OCI-LY7 (cell line): ENCODE measurements at regions not wholly inside any gene's neighbourhood (a gene's known extent, or its start where the extent isn't known, plus 50 kb on each side); places are given as distances from the start of the nearest gene placed in this dataset.

Source experiments
- EZH2phosphoT487 ChIP-seq: fragments of 200-600 bp; sonication (generic); IDR thresholded peaks from 2 replicates; pipeline ENCODE4 v1.6.1; 2018; ENCODE audit warnings: low read depth, borderline replicate concordance, mild to moderate bottlenecking, mixed run types, antibody characterized with exemption, low read length, moderate library complexity, mixed read lengths
- TF ChIP-seq, protein P1 (sequence below): fragments of 200-600 bp; sonication (generic); conservative IDR thresholded peaks from 2 replicates; pipeline ENCODE4 v1.5.1; 2014; ENCODE audit warnings: mild to moderate bottlenecking, antibody characterized with exemption, low read length, moderate library complexity, mixed read lengths

DNA sequence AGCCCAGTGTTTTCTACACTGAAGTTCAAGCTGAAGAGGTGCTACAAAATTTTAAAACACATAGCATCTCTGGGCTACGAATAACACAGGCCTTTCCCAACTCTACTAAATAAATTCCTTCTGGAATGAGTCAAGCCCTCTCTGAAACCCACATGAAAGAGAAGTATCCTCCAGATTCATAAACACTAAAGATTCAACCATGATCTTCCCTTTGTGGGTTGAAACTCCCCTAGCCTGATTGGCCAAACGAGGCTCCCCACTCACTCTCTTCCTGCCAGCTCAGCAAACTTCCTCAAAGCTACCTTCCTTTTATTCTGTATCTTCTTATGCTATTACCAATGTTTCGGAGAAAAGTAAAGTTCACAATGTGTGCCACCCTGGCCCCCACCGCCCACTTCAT lies 95.4 kb downstream of the NKX6-1 start:
- TF ChIP-seq, protein P1, sequence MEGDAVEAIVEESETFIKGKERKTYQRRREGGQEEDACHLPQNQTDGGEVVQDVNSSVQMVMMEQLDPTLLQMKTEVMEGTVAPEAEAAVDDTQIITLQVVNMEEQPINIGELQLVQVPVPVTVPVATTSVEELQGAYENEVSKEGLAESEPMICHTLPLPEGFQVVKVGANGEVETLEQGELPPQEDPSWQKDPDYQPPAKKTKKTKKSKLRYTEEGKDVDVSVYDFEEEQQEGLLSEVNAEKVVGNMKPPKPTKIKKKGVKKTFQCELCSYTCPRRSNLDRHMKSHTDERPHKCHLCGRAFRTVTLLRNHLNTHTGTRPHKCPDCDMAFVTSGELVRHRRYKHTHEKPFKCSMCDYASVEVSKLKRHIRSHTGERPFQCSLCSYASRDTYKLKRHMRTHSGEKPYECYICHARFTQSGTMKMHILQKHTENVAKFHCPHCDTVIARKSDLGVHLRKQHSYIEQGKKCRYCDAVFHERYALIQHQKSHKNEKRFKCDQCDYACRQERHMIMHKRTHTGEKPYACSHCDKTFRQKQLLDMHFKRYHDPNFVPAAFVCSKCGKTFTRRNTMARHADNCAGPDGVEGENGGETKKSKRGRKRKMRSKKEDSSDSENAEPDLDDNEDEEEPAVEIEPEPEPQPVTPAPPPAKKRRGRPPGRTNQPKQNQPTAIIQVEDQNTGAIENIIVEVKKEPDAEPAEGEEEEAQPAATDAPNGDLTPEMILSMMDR, result no peak
- TF ChIP-seq EZH2phosphoT487, result no peak
